HEK293 (cell line): ENCODE measurements at regions not wholly inside any gene's neighbourhood (a gene's known extent, or its start where the extent isn't known, plus 50 kb on each side); places are given as distances from the start of the nearest gene placed in this dataset.

Source experiments
- CTCF ChIA-PET: fragments of 350-600 bp; formaldehyde crosslinking; extraction: SDS; loops from one replicate; lab custom pipeline; 2021; ENCODE audit warnings: antibody characterized with exemption; lab: Yijun Ruan, JAX
- POLR2A ChIA-PET: fragments of 300-600 bp; formaldehyde crosslinking; extraction: SDS; loops from one replicate; lab custom pipeline; 2020; ENCODE audit warnings: antibody characterized with exemption, inconsistent platforms; lab: Yijun Ruan, JAX
- H3K27ac ChIP-seq: fragments of 200-500 bp; sonication (Bioruptor generic); 2 replicates; pipeline ENCODE4 v1.5.1; 2014; ENCODE audit warnings: low read depth, low read length, control low read depth, inconsistent platforms; ENCODE audit errors: extremely low read depth
- H3K36me3 ChIP-seq, 2 experiments: fragments of 200-500 bp in 1 of 2; sonication (Bioruptor generic) in 1 of 2; 1 replicate in 1 of 2; 2 replicates in 1 of 2; pipeline ENCODE4 v1.5.1; 2014 to 2017; ENCODE audit warnings: inconsistent platforms in 2 of 2, low read length in 2 of 2; ENCODE audit not compliant: control insufficient read depth in 2 of 2, insufficient read depth in 1 of 2
- H3K4me1 ChIP-seq: fragments of 200-500 bp; sonication (Bioruptor generic); 2 replicates; pipeline ENCODE4 v1.5.1; 2014; ENCODE audit warnings: mild to moderate bottlenecking, low read length, inconsistent platforms; ENCODE audit not compliant: control insufficient read depth, insufficient read depth
- H3K4me3 ChIP-seq: 2 replicates; pipeline ENCODE4 v1.5.1; 2011; ENCODE audit warnings: low read depth, mild to moderate bottlenecking, control low read depth, low read length, moderate library complexity
- H3K9me3 ChIP-seq: fragments of 200-500 bp; sonication (Bioruptor generic); 2 replicates; pipeline ENCODE4 v1.5.1; 2014; ENCODE audit warnings: low read depth, low read length, inconsistent platforms; ENCODE audit not compliant: control insufficient read depth, insufficient read depth
- BCL11A ChIP-seq: fragments of 450-650 bp; formaldehyde crosslinking; IDR thresholded peaks from 2 replicates; pipeline ENCODE4 v1.5.1; 2016; ENCODE audit warnings: low read depth, missing biosample characterization, missing genetic modification characterization
- FEZF1 ChIP-seq: fragments of 450-650 bp; formaldehyde crosslinking; IDR thresholded peaks from 2 replicates; pipeline ENCODE4 v1.5.1; 2016; ENCODE audit warnings: missing biosample characterization, missing genetic modification characterization
- GLIS2 ChIP-seq: fragments of 450-650 bp; formaldehyde crosslinking; IDR thresholded peaks from 2 replicates; pipeline ENCODE4 v1.5.1; 2016; ENCODE audit warnings: missing biosample characterization, missing genetic modification characterization
- HIC1 ChIP-seq: fragments of 450-650 bp; formaldehyde crosslinking; IDR thresholded peaks from 2 replicates; pipeline ENCODE4 v1.5.1; 2016; ENCODE audit warnings: missing biosample characterization, missing genetic modification characterization
- HOXC10 ChIP-seq: sonication (generic); formaldehyde crosslinking; IDR thresholded peaks from 2 replicates; pipeline ENCODE4 v1.8.1; 2023; ENCODE audit warnings: mild to moderate bottlenecking, missing genetic modification reagents
- KLF16 ChIP-seq: fragments of 450-650 bp; formaldehyde crosslinking; IDR thresholded peaks from 2 replicates; pipeline ENCODE4 v1.5.1; 2017; ENCODE audit warnings: missing biosample characterization, missing genetic modification characterization
- SP7 ChIP-seq: fragments of 450-650 bp; formaldehyde crosslinking; IDR thresholded peaks from 2 replicates; pipeline ENCODE4 v1.5.1; 2016; ENCODE audit warnings: missing biosample characterization, missing genetic modification characterization
- ZBTB7A ChIP-seq: fragments of 450-650 bp; formaldehyde crosslinking; IDR thresholded peaks from 2 replicates; pipeline ENCODE4 v1.5.1; 2016; ENCODE audit warnings: low read depth, missing biosample characterization, missing genetic modification characterization
- ZNF112 ChIP-seq: fragments of 450-650 bp; formaldehyde crosslinking; IDR thresholded peaks from 2 replicates; pipeline ENCODE4 v1.5.0; 2017; ENCODE audit warnings: missing biosample characterization, missing genetic modification characterization
- ZNF121 ChIP-seq: fragments of 450-650 bp; formaldehyde crosslinking; IDR thresholded peaks from 2 replicates; pipeline ENCODE4 v1.5.1; 2016; ENCODE audit warnings: missing biosample characterization, missing genetic modification characterization
- ZNF169 ChIP-seq: fragments of 450-650 bp; formaldehyde crosslinking; IDR thresholded peaks from 2 replicates; pipeline ENCODE4 v1.5.1; 2016; ENCODE audit warnings: missing biosample characterization, missing genetic modification characterization
- ZNF302 ChIP-seq: fragments of 450-650 bp; formaldehyde crosslinking; IDR thresholded peaks from 2 replicates; pipeline ENCODE4 v1.5.1; 2016; ENCODE audit warnings: missing biosample characterization, missing genetic modification characterization, low read depth
- ZNF391 ChIP-seq: fragments of 450-650 bp; formaldehyde crosslinking; IDR thresholded peaks from 2 replicates; pipeline ENCODE4 v1.5.1; 2016; ENCODE audit warnings: low read depth, missing biosample characterization, missing genetic modification characterization, borderline replicate concordance
- ZNF398 ChIP-seq: fragments of 450-650 bp; formaldehyde crosslinking; IDR thresholded peaks from 2 replicates; pipeline ENCODE4 v1.5.1; 2017; ENCODE audit warnings: missing biosample characterization, missing genetic modification characterization
- ZNF449 ChIP-seq: fragments of 450-650 bp; formaldehyde crosslinking; IDR thresholded peaks from 2 replicates; pipeline ENCODE4 v1.5.1; 2017; ENCODE audit warnings: missing biosample characterization, mild to moderate bottlenecking, missing genetic modification characterization, moderate library complexity
- ZNF513 ChIP-seq: fragments of 450-650 bp; IDR thresholded peaks from 2 replicates; pipeline ENCODE4 v1.5.1; 2018; ENCODE audit warnings: missing biosample characterization, missing genetic modification characterization
- ZNF521 ChIP-seq: fragments of 450-650 bp; formaldehyde crosslinking; IDR thresholded peaks from 2 replicates; pipeline ENCODE4 v1.5.1; 2017; ENCODE audit warnings: missing biosample characterization, mild to moderate bottlenecking, missing genetic modification characterization
- ZNF558 ChIP-seq: fragments of 450-650 bp; formaldehyde crosslinking; IDR thresholded peaks from 2 replicates; pipeline ENCODE4 v1.5.1; 2016; ENCODE audit warnings: missing biosample characterization, missing genetic modification characterization
- ZNF560 ChIP-seq: fragments of 450-650 bp; formaldehyde crosslinking; IDR thresholded peaks from 2 replicates; pipeline ENCODE4 v1.5.1; 2017; ENCODE audit warnings: missing biosample characterization, missing genetic modification characterization, borderline replicate concordance
- ZSCAN18 ChIP-seq: fragments of 450-650 bp; formaldehyde crosslinking; IDR thresholded peaks from 2 replicates; pipeline ENCODE4 v1.5.1; 2016; ENCODE audit warnings: missing biosample characterization, missing genetic modification characterization
- ZXDB ChIP-seq: fragments of 450-650 bp; formaldehyde crosslinking; IDR thresholded peaks from 2 replicates; pipeline ENCODE4 v1.5.1; 2016; ENCODE audit warnings: missing biosample characterization, missing genetic modification characterization

- Histone ChIP-seq H3K27ac (no peak overlapping the region), H3K4me3 (no peak overlapping the region), H3K4me1 (no peaks in the 10 kb centered on the region), H3K9me3 (no peaks in the 10 kb centered on the region), H3K36me3 (no peaks in the 10 kb centered on the region)
- TF ChIP-seq ZNF558 (tag by site-specific recombination) (no peak), ZNF521 (tag by site-specific recombination) (no peak), ZNF560 (tag by site-specific recombination) (no peak), GLIS2 (tag by site-specific recombination) (no peak), BCL11A (tag by site-specific recombination) (no peak), FEZF1 (no peak)
- ChIA-PET POLR2A (interaction anchor here (1.1 to 1.4 kb wide), 2 partner anchors 27 to 42 kb away, joined by 3 read pairs; no protein-coding TSS in a partner anchor), CTCF (interaction anchor here (0.6 to 1.4 kb wide), 8 partner anchors 33 to 539 kb away, joined by 3 to 5 read pairs (median 4); no protein-coding TSS in a partner anchor)
These were observed 136.3 kb upstream of the GATA6 start for GRCh38 chr18:22033085-22033484.

- POLR2A ChIA-PET = interaction anchor here (1.1 kb wide), 1 partner anchor 28 kb away, joined by 3 read pairs; no protein-coding TSS in a partner anchor
- TF ChIP-seq ZXDB (tag by site-specific recombination) (no peak), ZNF121 (tag by site-specific recombination) (peak; percentile 36; the same call in 1 of the 2 replicates), ZNF560 (tag by site-specific recombination) (no peak), ZNF302 (tag by site-specific recombination) (no peak), ZNF449 (no peak), HOXC10 (CRISPR knock-in tag) (no peak)
- no peaks in the 10 kb centered on the region for H3K9me3 ChIP-seq
- CTCF ChIA-PET = no interaction called here
- no peaks in the 10 kb centered on the region for H3K4me1 ChIP-seq
- no peak overlapping the region for H3K4me3 ChIP-seq
- H3K36me3 ChIP-seq = no peaks in the 10 kb centered on the region
- no peak overlapping the region for H3K27ac ChIP-seq
These were observed 135.1 kb upstream of the GATA6 start for GRCh38 chr18:22034276-22034675.

GRCh38 chr18:22040533-22040932 is 128.9 kb upstream of the GATA6 start:
- TF ChIP-seq ZNF169 (tag by site-specific recombination) = no peak
- no peak for TF ChIP-seq SP7 (tag by site-specific recombination)
- no peak for TF ChIP-seq KLF16 (tag by site-specific recombination)
- no peak for TF ChIP-seq ZNF121 (tag by site-specific recombination)
- no peak for TF ChIP-seq ZNF521 (tag by site-specific recombination)
- TF ChIP-seq ZNF398 (tag by site-specific recombination) = no peak
- no peak for TF ChIP-seq ZNF391 (tag by site-specific recombination)
- TF ChIP-seq ZNF513 (tag by site-specific recombination) = no peak
- no peak for TF ChIP-seq ZSCAN18 (tag by site-specific recombination)
- TF ChIP-seq ZNF112 = no peak
- no peak for TF ChIP-seq HIC1 (tag by site-specific recombination)
- TF ChIP-seq ZBTB7A (tag by site-specific recombination) = no peak
- Histone ChIP-seq H3K9me3 (no peaks in the 10 kb centered on the region), H3K27ac (no peak overlapping the region), H3K36me3 (no peaks in the 10 kb centered on the region), H3K4me1 (no peaks in the 10 kb centered on the region), H3K4me3 (no peak overlapping the region)
- ChIA-PET POLR2A (interaction anchor here (0.6 kb wide), 1 partner anchor 117 kb away, joined by 4 read pairs; no protein-coding TSS in a partner anchor), CTCF (interaction anchor here (0.5 to 1.6 kb wide), 3 partner anchors 30 to 87 kb away, joined by 4 to 5 read pairs (median 5); no protein-coding TSS in a partner anchor)
